ENCODE measurements at regions not wholly inside any gene's neighbourhood (a gene's known extent, or its start where the extent isn't known, plus 50 kb on each side); places are given as distances from the start of the nearest gene placed in this dataset.

DNA sequence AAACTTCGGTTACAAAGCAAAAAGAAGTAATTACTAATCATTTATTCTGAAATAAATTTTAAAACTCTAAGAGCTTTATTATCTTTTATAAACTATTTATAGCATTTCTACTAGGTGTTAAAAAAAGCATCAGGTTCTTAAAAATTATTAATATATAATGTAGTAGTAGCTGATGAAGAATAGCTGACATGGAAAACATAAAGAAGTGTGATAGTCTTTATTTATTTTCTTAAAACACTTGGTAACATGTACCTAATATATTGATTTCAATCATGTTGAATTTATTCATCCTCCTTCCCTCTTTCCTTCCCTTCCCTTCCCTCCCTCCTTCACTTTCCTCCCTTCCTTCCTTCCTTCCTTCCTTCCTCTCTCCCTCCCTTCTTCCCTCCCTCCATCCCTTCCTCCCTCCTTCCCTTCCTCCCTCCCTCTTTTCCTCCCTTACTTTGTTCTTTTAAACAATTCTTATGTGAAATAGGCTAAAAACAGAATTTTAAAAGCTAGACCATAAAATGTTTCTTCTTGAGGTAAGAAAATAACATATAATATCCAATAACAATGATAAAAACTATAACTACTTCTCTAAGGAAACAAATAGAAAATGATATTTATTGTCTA lies 913.9 kb upstream of the MAP3K7 start:
- no peak for TF ChIP-seq CTCF (IDR thresholded peaks at IDR 0.05; ENCODE audit: low read depth, low read length, missing input control)
- TF ChIP-seq, protein P1, sequence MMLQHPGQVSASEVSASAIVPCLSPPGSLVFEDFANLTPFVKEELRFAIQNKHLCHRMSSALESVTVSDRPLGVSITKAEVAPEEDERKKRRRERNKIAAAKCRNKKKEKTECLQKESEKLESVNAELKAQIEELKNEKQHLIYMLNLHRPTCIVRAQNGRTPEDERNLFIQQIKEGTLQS (IDR thresholded peaks at IDR 0.05) = no peak

Data from liver (tissue), 3 donors.